Heart right ventricle (tissue), 16 donors: ENCODE measurements at regions not wholly inside any gene's neighbourhood (a gene's known extent, or its start where the extent isn't known, plus 50 kb on each side); places are given as distances from the start of the nearest gene placed in this dataset.

Experiments
- ATAC-seq, 8 donors: fragments of 200-7000 bp; cut with Tn5 transposase; one replicate each; pipeline ENCODE4 v1.9.1; 2020; ENCODE audit warnings: mild to moderate bottlenecking in 8 of 8, moderate library complexity in 8 of 8, moderate number of reproducible peaks in 1 of 8
- DNase-seq, 2 donors: peaks; one replicate each; pipeline ENCODE4 v3.0.0-alpha.2; 2020
- H3K27ac ChIP-seq, 10 donors: fragments of 200-600 bp; sonication (generic) in 2 of 10; one replicate each; pipeline versions ENCODE4 v1.5.0 to v1.8.0; 2020 to 2022; ENCODE audit warnings: mild to moderate bottlenecking in 3 of 10
- H3K27me3 ChIP-seq, 7 donors: fragments of 200-600 bp; one replicate each; pipeline ENCODE4 v1.8.0; 2021 to 2022; ENCODE audit warnings: mild to moderate bottlenecking in 2 of 7
- H3K36me3 ChIP-seq, 9 donors: fragments of 200-600 bp; sonication (generic) in 1 of 9; one replicate each; pipeline versions ENCODE4 v1.5.0 to v1.8.0; 2020 to 2022; ENCODE audit warnings: mild to moderate bottlenecking in 2 of 9
- H3K4me1 ChIP-seq, 9 donors: fragments of 200-600 bp; sonication (generic) in 1 of 9; one replicate each; pipeline versions ENCODE4 v1.5.0 to v1.8.0; 2020 to 2022; ENCODE audit warnings: mild to moderate bottlenecking in 4 of 9
- H3K4me3 ChIP-seq, 10 donors: fragments of 200-600 bp; sonication (generic) in 2 of 10; one replicate each; pipeline versions ENCODE4 v1.5.0 to v1.8.0; 2020 to 2022; ENCODE audit warnings: mild to moderate bottlenecking in 7 of 10, moderate library complexity in 2 of 10
- H3K9me3 ChIP-seq, 11 donors: fragments of 200-600 bp in 10 of 11; sonication (generic) in 2 of 11; one replicate each; pipeline versions ENCODE4 v1.5.0 to v1.8.0; 2013 to 2022; ENCODE audit warnings: mild to moderate bottlenecking in 2 of 11, control low read depth in 1 of 11, moderate library complexity in 1 of 11
- WGBS, 2 donors: extraction: QIAGEN DNeasy Blood & Tissue Kit; methylation state at CpG; one replicate each; pipeline ENCODE4 v1.1.7; 2013; ENCODE audit warnings: inconsistent platforms in 1 of 2; 5-methylcytosine and 5-hydroxymethylcytosine counted together
- intact Hi-C, 10 donors: fragments of 100-400 bp; cut with DNase I; formaldehyde crosslinking; loops; one replicate each; pipeline versions ENCODE4 v1.11.1 to v1.14.2; 2022
- TF ChIP-seq, protein P1 (sequence below), 9 donors: fragments of 200-600 bp; sonication (generic) in 2 of 9; IDR thresholded peaks; one replicate each; pipeline versions ENCODE4 v1.5.0 to v1.8.0; 2021 to 2022; ENCODE audit warnings: antibody characterized with exemption in 9 of 9, mild to moderate bottlenecking in 5 of 9, moderate library complexity in 1 of 9
- donor health status: Arrhythmogenic right ventricular cardiomyopathy.
- donor health status: ischemic (EF 13 %, LVEDD 7.1; RV severe dilation, severe dysfunction).
- donor health status: healthy with polysubstance abuse.
- donor health status: DM: no; HTN: yes; CAD: no.
- donor health status: DM: no; HTN: no; CAD: no.
- donor health status: ischemic (EF 25% LVEDD 6.9; RV normal size, moderate dysfunction).
- donor health status: ischemic (EF 25% LVEDD 5.7; RV mildly dilated, moderate dysfunction).
- donor health status: healthy.
- donor health status: DM: yes; HTN: yes; CAD: no.
- donor health status: Ischemic cardiomyopathy.
- donor health status: ischemic (EF 35%, LVEDD 5.7; RV mildly dilated, moderate dysfunction).
- donor health status: nonischemic (EF 11% LVEDD 7.7; RV severe dilation, severe dysfunction).
- donor health status: DM: yes; HTN: yes; CAD: no.
- donor health status: PGD.
- donor health status: ischemic (EF 29% LVEDD 5.4; RV normal size, mild dysfunction).
- donor health status: nonischemic (EF 23%, LVEDD 6.1; RV moderate dilation, normal function).

GRCh38 chr10:121290674-121291073, 307.6 kb downstream of the FGFR2 start:
- Histone ChIP-seq H3K27ac (no peak overlapping the region), H3K27me3 (peaks cover 0 to 41% (median 19%) of the 10 kb centered on the region in 7 donors), H3K36me3 (no peaks in the 10 kb centered on the region), H3K4me3 (no peak overlapping the region), H3K4me1 (no peaks in the 10 kb centered on the region), H3K9me3 (no peaks in the 10 kb centered on the region)
- no peak for DNase-seq
- no peak for ATAC-seq
- TF ChIP-seq, protein P1, sequence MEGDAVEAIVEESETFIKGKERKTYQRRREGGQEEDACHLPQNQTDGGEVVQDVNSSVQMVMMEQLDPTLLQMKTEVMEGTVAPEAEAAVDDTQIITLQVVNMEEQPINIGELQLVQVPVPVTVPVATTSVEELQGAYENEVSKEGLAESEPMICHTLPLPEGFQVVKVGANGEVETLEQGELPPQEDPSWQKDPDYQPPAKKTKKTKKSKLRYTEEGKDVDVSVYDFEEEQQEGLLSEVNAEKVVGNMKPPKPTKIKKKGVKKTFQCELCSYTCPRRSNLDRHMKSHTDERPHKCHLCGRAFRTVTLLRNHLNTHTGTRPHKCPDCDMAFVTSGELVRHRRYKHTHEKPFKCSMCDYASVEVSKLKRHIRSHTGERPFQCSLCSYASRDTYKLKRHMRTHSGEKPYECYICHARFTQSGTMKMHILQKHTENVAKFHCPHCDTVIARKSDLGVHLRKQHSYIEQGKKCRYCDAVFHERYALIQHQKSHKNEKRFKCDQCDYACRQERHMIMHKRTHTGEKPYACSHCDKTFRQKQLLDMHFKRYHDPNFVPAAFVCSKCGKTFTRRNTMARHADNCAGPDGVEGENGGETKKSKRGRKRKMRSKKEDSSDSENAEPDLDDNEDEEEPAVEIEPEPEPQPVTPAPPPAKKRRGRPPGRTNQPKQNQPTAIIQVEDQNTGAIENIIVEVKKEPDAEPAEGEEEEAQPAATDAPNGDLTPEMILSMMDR (IDR thresholded peaks at IDR 0.05) = no peak
- intact Hi-C loops = no loop called here
- 94 to 95% methylated on average over 4 of the region's 4 CpGs for WGBS, 2 donors

- 82 to 88% methylated on average over 7 of the region's 7 CpGs for WGBS, 2 donors
- Histone ChIP-seq H3K9me3 (no peaks in the 10 kb centered on the region), H3K4me3 (no peak overlapping the region), H3K27me3 (peaks cover 0 to 41% (median 19%) of the 10 kb centered on the region in 7 donors), H3K27ac (no peak overlapping the region), H3K36me3 (no peaks in the 10 kb centered on the region), H3K4me1 (no peaks in the 10 kb centered on the region)
- no peak for ATAC-seq
- intact Hi-C loops = no loop called here
- TF ChIP-seq, protein P1 (IDR thresholded peaks at IDR 0.05) = no peak
- no peak for DNase-seq
Observed at GRCh38 chr10:121291376-121291775, 306.9 kb downstream of the FGFR2 start.

DNA sequence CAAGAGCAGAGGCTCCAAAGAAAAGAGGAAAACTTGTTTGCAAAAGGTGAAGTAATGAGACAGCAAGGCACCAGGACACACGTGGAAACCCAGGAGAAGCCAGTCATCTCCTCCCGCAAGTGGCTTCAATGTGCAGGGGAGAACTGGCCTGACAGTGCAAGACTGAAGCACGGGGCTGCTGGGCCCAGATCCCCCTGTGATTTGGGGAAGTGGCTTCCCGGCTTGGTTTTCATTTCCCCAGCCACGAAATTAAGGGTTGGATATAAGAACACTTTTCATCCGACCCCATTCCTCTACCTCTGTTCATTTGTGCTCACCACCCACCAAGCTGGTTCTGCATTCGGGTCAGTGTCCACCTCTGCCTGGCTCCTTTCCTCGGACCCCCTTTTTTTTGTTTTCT, 306.4 kb downstream of the FGFR2 start:
- no peak for DNase-seq
- intact Hi-C loops = no loop called here
- peaks cover 0 to 38% (median 19%) of the 10 kb centered on the region in 7 donors for H3K27me3 ChIP-seq
- 57 to 60% methylated on average over 8 of the region's 8 CpGs for WGBS, 2 donors
- no peak for ATAC-seq
- no peak overlapping the region for H3K4me3 ChIP-seq
- no peak overlapping the region for H3K27ac ChIP-seq
- H3K36me3 ChIP-seq = no peaks in the 10 kb centered on the region
- TF ChIP-seq, protein P1 (IDR thresholded peaks at IDR 0.05) = no peak
- H3K9me3 ChIP-seq = no peaks in the 10 kb centered on the region
- no peaks in the 10 kb centered on the region for H3K4me1 ChIP-seq

- Histone ChIP-seq H3K27me3 (peaks cover 0 to 35% (median 19%) of the 10 kb centered on the region in 7 donors), H3K9me3 (no peaks in the 10 kb centered on the region), H3K4me3 (no peak overlapping the region), H3K27ac (no peak overlapping the region), H3K4me1 (no peaks in the 10 kb centered on the region), H3K36me3 (no peaks in the 10 kb centered on the region)
- DNase-seq = no peak
- intact Hi-C loops = no loop called here
- TF ChIP-seq, protein P1 (IDR thresholded peaks at IDR 0.05) = no peak
- ATAC-seq = no peak
- 52 to 62% methylated on average over 9 of the region's 9 CpGs for WGBS, 2 donors
Observed at GRCh38 chr10:121292321-121292720, 305.9 kb downstream of the FGFR2 start.
